Activated naive CD4-positive, alpha-beta T cell treated with anti-CD3 and anti-CD28 coated beads, Interleukin-2, amount 50 U/mL, for 16 hours (primary cell): ENCODE measurements at regions not wholly inside any gene's neighbourhood (a gene's known extent, or its start where the extent isn't known, plus 50 kb on each side); places are given as distances from the start of the nearest gene placed in this dataset.

Experiments
- DNase-seq: peaks from one replicate; pipeline ENCODE4 v3.0.0-alpha.2; 2020

- DNase-seq: no peak
Observed at GRCh38 chr12:107450541-107450940, 235.1 kb upstream of the PWP1 start.

- no peak for DNase-seq
Observed at GRCh38 chr12:107451246-107451645, 234.4 kb upstream of the PWP1 start.

- no peak for DNase-seq
Observed at GRCh38 chr12:107454109-107454830, 231.3 kb upstream of the PWP1 start.

GRCh38 chr12:107457362-107457935, 228.2 kb upstream of the PWP1 start:
- DNase-seq: no peak

GRCh38 chr12:107458163-107458562, 227.4 kb upstream of the PWP1 start:
- no peak for DNase-seq

GRCh38 chr12:107458990-107459389, 226.6 kb upstream of the PWP1 start:
- DNase-seq: no peak

- no peak for DNase-seq
Observed at GRCh38 chr12:107459641-107460040, 226.0 kb upstream of the PWP1 start.

GRCh38 chr12:107461222-107461975, 224.2 kb upstream of the PWP1 start:
- DNase-seq: no peak

- DNase-seq: no peak
Observed at GRCh38 chr12:107462428-107463332, 222.9 kb upstream of the PWP1 start.

- DNase-seq: no peak
Observed at GRCh38 chr12:107464644-107465043, 221.0 kb upstream of the PWP1 start.

- DNase-seq: no peak
Observed at GRCh38 chr12:107465625-107466024, 220.0 kb upstream of the PWP1 start.

- no peak for DNase-seq
Observed at GRCh38 chr12:107467716-107468115, 217.9 kb upstream of the PWP1 start.

- no peak for DNase-seq
Observed at GRCh38 chr12:107468182-107468581, 217.4 kb upstream of the PWP1 start.

GRCh38 chr12:107469011-107469410, 216.6 kb upstream of the PWP1 start:
- DNase-seq: no peak

GRCh38 chr12:107470645-107471044, 215.0 kb upstream of the PWP1 start:
- DNase-seq: no peak

- no peak for DNase-seq
Observed at GRCh38 chr12:107472308-107472707, 213.3 kb upstream of the PWP1 start.

GRCh38 chr12:107474099-107474498, 211.5 kb upstream of the PWP1 start:
- no peak for DNase-seq

- DNase-seq: no peak
Observed at GRCh38 chr12:107474639-107475539, 210.7 kb upstream of the PWP1 start.

GRCh38 chr12:107475900-107476299, 209.7 kb upstream of the PWP1 start:
- no peak for DNase-seq

GRCh38 chr12:107477018-107477417, 208.6 kb upstream of the PWP1 start:
- no peak for DNase-seq

- DNase-seq: no peak
Observed at GRCh38 chr12:107477947-107478610, 207.5 kb upstream of the PWP1 start.
